Right lobe of liver (tissue), 6 donors: ENCODE measurements at regions not wholly inside any gene's neighbourhood (a gene's known extent, or its start where the extent isn't known, plus 50 kb on each side); places are given as distances from the start of the nearest gene placed in this dataset.

Source experiments
- ATAC-seq, 4 donors: fragments of 200-7000 bp; cut with Tn5 transposase; one replicate each; pipeline ENCODE4 v1.9.1; 2020; ENCODE audit warnings: mild to moderate bottlenecking in 4 of 4, moderate library complexity in 4 of 4
- DNase-seq, 3 donors: peaks; one replicate each; pipeline ENCODE4 v3.0.0-alpha.2; 2020
- H3K27ac ChIP-seq, 3 donors: fragments of 200-600 bp; one replicate each; pipeline ENCODE4 v1.8.0; 2022
- H3K27me3 ChIP-seq, 2 donors: fragments of 200-600 bp; one replicate each; pipeline ENCODE4 v1.8.0; 2022
- H3K36me3 ChIP-seq, 4 donors: fragments of 200-600 bp; sonication (generic) in 1 of 4; one replicate each; pipeline versions ENCODE4 v1.5.1 to v1.8.0; 2017 to 2022; ENCODE audit warnings: control low read depth in 1 of 4
- H3K4me1 ChIP-seq, 4 donors: fragments of 200-600 bp; sonication (generic) in 1 of 4; one replicate each; pipeline versions ENCODE4 v1.5.1 to v1.8.0; 2017 to 2022; ENCODE audit warnings: control low read depth in 1 of 4
- H3K4me3 ChIP-seq, 3 donors: fragments of 200-600 bp; one replicate each; pipeline ENCODE4 v1.8.0; 2022
- H3K9me3 ChIP-seq, 4 donors: fragments of 200-600 bp; sonication (generic) in 1 of 4; one replicate each; pipeline versions ENCODE4 v1.5.1 to v1.8.0; 2017 to 2022; ENCODE audit warnings: control low read depth in 1 of 4
- POLR2A ChIP-seq: fragments of 450-650 bp; IDR thresholded peaks from one replicate; pipeline ENCODE4 v1.6.1; 2017; ENCODE audit warnings: antibody characterized with exemption, mild to moderate bottlenecking
- WGBS: methylation state at CpG from one replicate; pipeline ENCODE4 v1.1.6; 2018; ENCODE audit warnings: low coverage, low lambda C conversion rate; ENCODE audit not compliant: insufficient coverage; ENCODE audit errors: missing lambda C conversion rate; 5-methylcytosine and 5-hydroxymethylcytosine counted together
- intact Hi-C, 2 donors: fragments of 100-400 bp; cut with DNase I; formaldehyde crosslinking; loops; one replicate each; pipeline versions ENCODE4 v1.11.2 to v1.14.1; 2022
- TF ChIP-seq, protein P1 (sequence below), 4 donors: fragments of 200-600 bp in 3 of 4; fragments of 450-650 bp in 1 of 4; IDR thresholded peaks; one replicate each; pipeline versions ENCODE4 v1.5.1 to v1.8.0; 2016 to 2022; ENCODE audit warnings: antibody characterized with exemption in 4 of 4, mild to moderate bottlenecking in 2 of 4
- donor health status: DM: no; HTN: yes; CAD: no.
- donor health status: DM: no; HTN: no; CAD: no.
- donor health status: DM: no; HTN: no; CAD: no.
- donor health status: DM: no; HTN: yes; CAD: no.
- donor health status: DM: no; HTN: yes; CAD: no.

DNA sequence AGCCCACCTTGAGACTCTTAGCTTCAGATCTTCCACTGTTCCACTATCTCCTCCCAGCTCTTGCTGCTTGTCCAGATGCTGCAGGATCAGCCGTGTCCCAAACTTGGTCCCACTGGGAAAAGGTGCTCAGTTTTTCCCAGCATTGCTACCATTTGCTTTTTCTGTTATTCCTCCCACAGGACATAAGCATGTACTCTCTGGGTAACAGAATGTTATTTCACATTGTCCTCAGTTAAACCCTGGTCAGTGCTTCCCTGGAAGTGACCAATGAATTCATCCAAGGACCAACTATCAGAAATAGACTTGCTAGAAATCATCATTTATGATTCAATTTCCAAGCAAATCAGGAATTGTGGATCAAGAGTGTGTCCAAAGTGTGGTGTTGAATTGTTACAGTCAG is 179.2 kb upstream of the ZNF32 start:
- H3K4me3 ChIP-seq, result no peak overlapping the region
- intact Hi-C loops, result no loop called here
- H3K27me3 ChIP-seq, result no peaks in the 10 kb centered on the region
- ATAC-seq (no peak), DNase-seq (no peak)
- WGBS, result 100% methylated on average over 1 of the region's 1 CpG
- no peak for TF ChIP-seq POLR2A
- TF ChIP-seq, protein P1, sequence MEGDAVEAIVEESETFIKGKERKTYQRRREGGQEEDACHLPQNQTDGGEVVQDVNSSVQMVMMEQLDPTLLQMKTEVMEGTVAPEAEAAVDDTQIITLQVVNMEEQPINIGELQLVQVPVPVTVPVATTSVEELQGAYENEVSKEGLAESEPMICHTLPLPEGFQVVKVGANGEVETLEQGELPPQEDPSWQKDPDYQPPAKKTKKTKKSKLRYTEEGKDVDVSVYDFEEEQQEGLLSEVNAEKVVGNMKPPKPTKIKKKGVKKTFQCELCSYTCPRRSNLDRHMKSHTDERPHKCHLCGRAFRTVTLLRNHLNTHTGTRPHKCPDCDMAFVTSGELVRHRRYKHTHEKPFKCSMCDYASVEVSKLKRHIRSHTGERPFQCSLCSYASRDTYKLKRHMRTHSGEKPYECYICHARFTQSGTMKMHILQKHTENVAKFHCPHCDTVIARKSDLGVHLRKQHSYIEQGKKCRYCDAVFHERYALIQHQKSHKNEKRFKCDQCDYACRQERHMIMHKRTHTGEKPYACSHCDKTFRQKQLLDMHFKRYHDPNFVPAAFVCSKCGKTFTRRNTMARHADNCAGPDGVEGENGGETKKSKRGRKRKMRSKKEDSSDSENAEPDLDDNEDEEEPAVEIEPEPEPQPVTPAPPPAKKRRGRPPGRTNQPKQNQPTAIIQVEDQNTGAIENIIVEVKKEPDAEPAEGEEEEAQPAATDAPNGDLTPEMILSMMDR (IDR thresholded peaks at IDR 0.05), result no peak
- no peak overlapping the region for H3K27ac ChIP-seq
- H3K4me1 ChIP-seq, result no peaks in the 10 kb centered on the region
- H3K9me3 ChIP-seq, result no peaks in the 10 kb centered on the region
- H3K36me3 ChIP-seq, result no peaks in the 10 kb centered on the region

DNA sequence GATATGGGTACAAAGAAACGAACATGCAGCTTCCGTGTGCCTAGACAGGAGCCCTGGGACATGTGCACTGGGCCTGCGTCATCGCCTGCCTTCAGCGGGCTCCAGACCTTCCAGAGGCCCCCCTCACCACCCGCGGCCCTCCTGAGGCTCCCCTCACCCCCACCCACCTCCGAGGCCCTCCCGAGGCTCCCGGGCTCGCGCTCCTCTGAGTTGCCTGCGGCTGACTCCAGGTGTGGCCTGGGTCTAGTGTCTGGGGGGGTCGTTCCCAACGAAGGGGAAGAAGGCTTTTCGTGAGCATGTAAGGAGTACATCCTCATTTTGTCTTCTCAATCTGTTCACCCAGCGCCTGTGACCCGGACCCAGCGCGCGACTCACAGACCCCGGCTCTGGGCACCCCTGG is 177.3 kb upstream of the ZNF32 start:
- ATAC-seq (peak in 1 of 4 donors; percentile 18), DNase-seq (no peak)
- H3K27me3 ChIP-seq, result no peaks in the 10 kb centered on the region
- intact Hi-C loops, result no loop called here
- whole genome bisulfite sequencing, result 92% methylated on average over 5 of the region's 22 CpGs
- TF ChIP-seq, protein P1 (IDR thresholded peaks at IDR 0.05), result no peak
- no peak for TF ChIP-seq POLR2A
- no peak overlapping the region for H3K27ac ChIP-seq
- no peak overlapping the region for H3K4me3 ChIP-seq
- no peaks in the 10 kb centered on the region for H3K36me3 ChIP-seq
- no peaks in the 10 kb centered on the region for H3K9me3 ChIP-seq
- no peaks in the 10 kb centered on the region for H3K4me1 ChIP-seq

DNA sequence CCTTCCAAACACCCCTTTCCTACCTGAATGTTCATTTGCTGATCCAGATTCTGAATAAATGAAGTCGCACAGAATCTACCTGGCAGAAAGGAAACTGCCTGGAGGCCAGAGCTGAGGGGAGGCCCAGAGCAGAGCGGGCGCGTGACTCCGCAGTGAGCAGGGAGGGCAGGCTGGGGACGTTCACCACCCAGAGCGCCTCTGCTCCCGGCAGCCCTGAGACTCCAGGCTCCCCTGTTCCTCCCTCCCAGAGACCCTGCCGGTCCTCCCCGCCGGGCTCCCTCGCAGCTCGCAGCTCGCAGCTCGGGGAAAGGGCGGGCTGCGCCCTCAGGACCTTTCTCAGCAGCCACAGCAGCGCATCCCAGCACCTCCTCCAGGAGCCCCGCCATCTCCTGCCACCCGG is 176.7 kb upstream of the ZNF32 start:
- no peaks in the 10 kb centered on the region for H3K4me1 ChIP-seq
- TF ChIP-seq, protein P1 (IDR thresholded peaks at IDR 0.05), result no peak
- no peak for TF ChIP-seq POLR2A
- no peaks in the 10 kb centered on the region for H3K9me3 ChIP-seq
- peak in 1 of 4 donors; percentile 44 for ATAC-seq
- peak overlapping the region in 2 of 3 donors; percentile 8 to 26 for H3K27ac ChIP-seq
- H3K4me3 ChIP-seq, result no peak overlapping the region
- no peaks in the 10 kb centered on the region for H3K27me3 ChIP-seq
- intact Hi-C loops, result no loop called here
- DNase-seq, result no peak
- WGBS, result 97% methylated on average over 11 of the region's 20 CpGs
- no peaks in the 10 kb centered on the region for H3K36me3 ChIP-seq

DNA sequence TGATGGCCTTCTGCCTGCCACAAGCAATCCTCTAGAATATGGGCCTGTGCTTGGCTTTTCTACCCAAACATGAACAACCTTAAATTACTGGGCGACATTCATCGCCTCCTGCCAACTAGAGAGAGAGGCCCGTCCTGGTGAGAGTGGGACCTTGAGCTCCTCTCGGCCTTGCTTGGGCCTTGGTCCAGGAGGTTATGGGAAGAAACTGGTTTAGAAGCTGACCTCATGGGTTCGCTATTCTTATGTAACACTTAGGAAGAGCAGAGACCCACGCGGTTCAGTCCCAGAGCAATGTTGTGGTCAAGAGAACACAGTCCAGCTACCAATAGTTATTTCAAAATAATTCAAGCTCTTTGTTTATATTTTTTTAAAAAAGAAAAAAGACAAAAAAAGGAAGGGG is 176.3 kb upstream of the ZNF32 start:
- Histone ChIP-seq H3K9me3 (no peaks in the 10 kb centered on the region), H3K36me3 (no peaks in the 10 kb centered on the region), H3K27me3 (no peaks in the 10 kb centered on the region), H3K27ac (peak overlapping the region in 2 of 3 donors; percentile 33 to 43), H3K4me1 (no peaks in the 10 kb centered on the region), H3K4me3 (no peak overlapping the region)
- ATAC-seq (peak; percentile 9 to 53 (median 42)), DNase-seq (no peak)
- intact Hi-C loops, result no loop called here
- TF ChIP-seq, protein P1 (IDR thresholded peaks at IDR 0.05), result no peak
- TF ChIP-seq POLR2A, result no peak
- WGBS, result 71% methylated on average over 6 of the region's 7 CpGs
